ENCODE measurements at regions not wholly inside any gene's neighbourhood (a gene's known extent, or its start where the extent isn't known, plus 50 kb on each side); places are given as distances from the start of the nearest gene placed in this dataset.

DNA sequence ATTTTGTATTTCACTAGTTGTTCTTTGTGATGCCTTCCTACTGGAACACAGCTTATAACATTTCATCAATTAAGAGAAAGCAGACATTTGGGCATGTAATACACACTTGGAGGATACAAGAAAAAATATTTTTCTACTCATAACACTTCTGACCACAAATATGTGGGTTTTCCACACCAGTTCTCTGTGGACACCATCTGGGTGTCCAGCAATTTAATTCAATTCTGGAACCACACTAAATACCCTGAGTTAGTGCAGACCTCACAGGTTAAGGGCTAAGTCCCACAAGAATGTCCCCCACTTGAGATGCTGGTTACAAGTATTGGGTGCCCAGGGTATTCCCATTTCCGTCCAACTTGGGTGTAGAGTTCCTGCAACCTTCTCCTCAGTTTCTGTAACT is 91.1 kb upstream of the SKOR2 start:
- Mint-ChIP-seq H3K4me1 (ENCODE audit: low read depth, unreplicated experiment) (peaks cover 8% of the 10 kb centered on the region), H3K9me3 (ENCODE audit: unreplicated experiment) (no peaks in the 10 kb centered on the region), H3K4me3 (ENCODE audit: unreplicated experiment) (no peak overlapping the region), H3K27me3 (ENCODE audit: low read depth, unreplicated experiment) (peaks cover 23% of the 10 kb centered on the region), H3K36me3 (ENCODE audit: low read depth, unreplicated experiment) (no peaks in the 10 kb centered on the region), H3K27ac (ENCODE audit: unreplicated experiment) (no peak overlapping the region)
- H3K4me3 ChIP-seq (ENCODE audit: insufficient read depth, low read depth, low read length), result no peak overlapping the region
- H3K9me3 ChIP-seq (ENCODE audit: insufficient read depth, low read depth, low read length), result no peaks in the 10 kb centered on the region
- H3K79me2 ChIP-seq (ENCODE audit: insufficient read depth, low read length), result no peaks in the 10 kb centered on the region
- H4K20me1 ChIP-seq (ENCODE audit: insufficient read depth, low read length), result no peaks in the 10 kb centered on the region
- no peaks in the 10 kb centered on the region for H3K27me3 ChIP-seq (ENCODE audit: insufficient read depth, low read length)
- H2AFZ ChIP-seq (ENCODE audit: low read depth, low read length), result no peak overlapping the region
- no peak overlapping the region for H3K27ac ChIP-seq (ENCODE audit: low read depth, low read length)
- no peak for TF ChIP-seq EZH2 (IDR thresholded peaks at IDR 0.05; ENCODE audit: insufficient read depth, low read length)
- TF ChIP-seq, protein P1, sequence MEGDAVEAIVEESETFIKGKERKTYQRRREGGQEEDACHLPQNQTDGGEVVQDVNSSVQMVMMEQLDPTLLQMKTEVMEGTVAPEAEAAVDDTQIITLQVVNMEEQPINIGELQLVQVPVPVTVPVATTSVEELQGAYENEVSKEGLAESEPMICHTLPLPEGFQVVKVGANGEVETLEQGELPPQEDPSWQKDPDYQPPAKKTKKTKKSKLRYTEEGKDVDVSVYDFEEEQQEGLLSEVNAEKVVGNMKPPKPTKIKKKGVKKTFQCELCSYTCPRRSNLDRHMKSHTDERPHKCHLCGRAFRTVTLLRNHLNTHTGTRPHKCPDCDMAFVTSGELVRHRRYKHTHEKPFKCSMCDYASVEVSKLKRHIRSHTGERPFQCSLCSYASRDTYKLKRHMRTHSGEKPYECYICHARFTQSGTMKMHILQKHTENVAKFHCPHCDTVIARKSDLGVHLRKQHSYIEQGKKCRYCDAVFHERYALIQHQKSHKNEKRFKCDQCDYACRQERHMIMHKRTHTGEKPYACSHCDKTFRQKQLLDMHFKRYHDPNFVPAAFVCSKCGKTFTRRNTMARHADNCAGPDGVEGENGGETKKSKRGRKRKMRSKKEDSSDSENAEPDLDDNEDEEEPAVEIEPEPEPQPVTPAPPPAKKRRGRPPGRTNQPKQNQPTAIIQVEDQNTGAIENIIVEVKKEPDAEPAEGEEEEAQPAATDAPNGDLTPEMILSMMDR (IDR thresholded peaks at IDR 0.05; ENCODE audit: insufficient read depth, low read depth, low read length), result no peak
- H3K4me2 ChIP-seq (ENCODE audit: low read length), result no peak overlapping the region
- DNase-seq (ENCODE audit: low read depth) (no peak), FAIRE-seq (no peak)
- peaks cover 4% of the 10 kb centered on the region for H3K4me1 ChIP-seq (ENCODE audit: insufficient read depth, low read length)
- H3K9ac ChIP-seq (ENCODE audit: low read length), result no peak overlapping the region
- no peaks in the 10 kb centered on the region for H3K36me3 ChIP-seq (ENCODE audit: insufficient read depth, low read length)

DNA sequence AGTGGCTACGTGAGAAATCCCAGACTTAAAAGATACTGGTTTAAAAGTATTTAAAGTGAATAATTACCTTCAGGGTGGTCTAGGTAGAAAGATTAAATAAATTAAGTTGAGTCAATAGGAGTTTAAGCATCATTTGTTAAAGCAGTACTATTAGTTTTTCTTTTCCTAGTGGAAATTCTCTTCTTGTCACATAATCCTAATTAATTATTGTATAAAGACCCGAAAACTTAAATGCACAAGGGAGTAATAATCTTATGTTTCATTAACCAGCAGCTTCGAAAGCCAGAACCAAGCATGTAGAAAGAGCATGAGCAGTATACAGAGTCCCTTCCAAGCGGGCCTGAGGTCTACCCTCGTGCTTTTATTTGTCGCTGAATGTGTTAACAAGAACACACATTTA is 90.2 kb upstream of the SKOR2 start:
- no peak for FAIRE-seq
- H3K36me3 Mint-ChIP-seq (ENCODE audit: low read depth, unreplicated experiment), result no peaks in the 10 kb centered on the region

DNA sequence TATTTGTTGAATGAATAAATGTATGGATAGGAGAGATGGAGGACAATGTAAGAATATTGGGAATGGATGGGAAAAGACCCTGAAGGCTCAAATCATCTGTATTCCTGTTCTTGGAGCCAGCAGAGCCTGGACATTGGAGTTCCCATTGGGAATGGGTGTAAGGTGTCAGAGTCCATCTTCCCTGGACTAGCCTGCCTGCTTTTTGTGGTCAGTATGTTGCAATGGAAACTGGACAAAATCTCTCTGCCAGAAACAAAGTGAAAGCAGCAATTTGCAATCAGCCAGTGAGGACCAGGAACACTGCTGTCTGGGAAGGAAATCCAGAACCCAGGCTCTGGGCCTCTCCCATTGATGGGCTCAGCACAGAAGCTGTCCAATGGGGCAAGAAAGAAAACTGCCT is 83.5 kb upstream of the SKOR2 start:
- no peak overlapping the region for H3K27ac ChIP-seq (ENCODE audit: low read depth, low read length)
- DNase-seq (ENCODE audit: low read depth) (no peak), FAIRE-seq (no peak)
- H2AFZ ChIP-seq (ENCODE audit: low read depth, low read length), result no peak overlapping the region
- no peaks in the 10 kb centered on the region for H3K4me1 ChIP-seq (ENCODE audit: insufficient read depth, low read length)
- H3K9me3 ChIP-seq (ENCODE audit: insufficient read depth, low read depth, low read length), result no peaks in the 10 kb centered on the region
- Mint-ChIP-seq H3K4me1 (ENCODE audit: low read depth, unreplicated experiment) (no peaks in the 10 kb centered on the region), H3K4me3 (ENCODE audit: unreplicated experiment) (no peak overlapping the region), H3K9me3 (ENCODE audit: unreplicated experiment) (peaks cover 5% of the 10 kb centered on the region), H3K27me3 (ENCODE audit: low read depth, unreplicated experiment) (peaks cover 53% of the 10 kb centered on the region), H3K27ac (ENCODE audit: unreplicated experiment) (no peak overlapping the region), H3K36me3 (ENCODE audit: low read depth, unreplicated experiment) (no peaks in the 10 kb centered on the region)
- no peaks in the 10 kb centered on the region for H4K20me1 ChIP-seq (ENCODE audit: insufficient read depth, low read length)
- H3K79me2 ChIP-seq (ENCODE audit: insufficient read depth, low read length), result no peaks in the 10 kb centered on the region
- no peak overlapping the region for H3K4me3 ChIP-seq (ENCODE audit: insufficient read depth, low read depth, low read length)
- no peak overlapping the region for H3K9ac ChIP-seq (ENCODE audit: low read length)
- H3K27me3 ChIP-seq (ENCODE audit: insufficient read depth, low read length), result no peaks in the 10 kb centered on the region
- H3K36me3 ChIP-seq (ENCODE audit: insufficient read depth, low read length), result no peaks in the 10 kb centered on the region
- TF ChIP-seq EZH2 (IDR thresholded peaks at IDR 0.05; ENCODE audit: insufficient read depth, low read length), result no peak
- TF ChIP-seq, protein P1 (IDR thresholded peaks at IDR 0.05; ENCODE audit: insufficient read depth, low read depth, low read length), result no peak
- no peak overlapping the region for H3K4me2 ChIP-seq (ENCODE audit: low read length)

More for the DNA sequence above, 90.2 kb upstream of the SKOR2 start:
- Histone ChIP-seq H3K27me3 (ENCODE audit: insufficient read depth, low read length) (no peaks in the 10 kb centered on the region), H3K27ac (ENCODE audit: low read depth, low read length) (no peak overlapping the region), H2AFZ (ENCODE audit: low read depth, low read length) (no peak overlapping the region), H3K9me3 (ENCODE audit: insufficient read depth, low read depth, low read length) (no peaks in the 10 kb centered on the region), H3K4me1 (ENCODE audit: insufficient read depth, low read length) (peaks cover 4% of the 10 kb centered on the region), H3K4me3 (ENCODE audit: insufficient read depth, low read depth, low read length) (no peak overlapping the region), H3K4me2 (ENCODE audit: low read length) (no peak overlapping the region), H3K9ac (ENCODE audit: low read length) (no peak overlapping the region), H3K79me2 (ENCODE audit: insufficient read depth, low read length) (no peaks in the 10 kb centered on the region), H3K36me3 (ENCODE audit: insufficient read depth, low read length) (no peaks in the 10 kb centered on the region), H4K20me1 (ENCODE audit: insufficient read depth, low read length) (no peaks in the 10 kb centered on the region)
- H3K27me3 Mint-ChIP-seq (ENCODE audit: low read depth, unreplicated experiment), result peaks cover 27% of the 10 kb centered on the region
- DNase-seq (ENCODE audit: low read depth), result no peak
- H3K4me1 Mint-ChIP-seq (ENCODE audit: low read depth, unreplicated experiment), result peaks cover 8% of the 10 kb centered on the region
- no peaks in the 10 kb centered on the region for H3K9me3 Mint-ChIP-seq (ENCODE audit: unreplicated experiment)
- no peak for TF ChIP-seq EZH2 (IDR thresholded peaks at IDR 0.05; ENCODE audit: insufficient read depth, low read length)
- TF ChIP-seq, protein P1 (IDR thresholded peaks at IDR 0.05; ENCODE audit: insufficient read depth, low read depth, low read length), result no peak
- no peak overlapping the region for H3K4me3 Mint-ChIP-seq (ENCODE audit: unreplicated experiment)
- H3K27ac Mint-ChIP-seq (ENCODE audit: unreplicated experiment), result no peak overlapping the region

Data from astrocyte (in vitro differentiated cells and primary cell).